H1 (cell line): ENCODE measurements at regions not wholly inside any gene's neighbourhood (a gene's known extent, or its start where the extent isn't known, plus 50 kb on each side); places are given as distances from the start of the nearest gene placed in this dataset.

Experiments
- KDM5A ChIP-seq: fragments of 200-600 bp; IDR thresholded peaks from 2 replicates; pipeline ENCODE4 v1.7.1; 2012; ENCODE audit warnings: mild to moderate bottlenecking, low read length, inconsistent platforms, mixed read lengths
- NRF1 ChIP-seq: IDR thresholded peaks from 2 replicates; pipeline ENCODE4 v1.6.1; 2011; ENCODE audit warnings: mild to moderate bottlenecking, low read depth, low read length, improper control_type of control experiment
- TAF1 ChIP-seq: IDR thresholded peaks from 2 replicates; pipeline ENCODE4 v1.6.1; 2011; ENCODE audit warnings: mild to moderate bottlenecking, low read depth, low read length
- USF2 ChIP-seq: IDR thresholded peaks from 2 replicates; pipeline ENCODE4 v1.6.1; 2011; ENCODE audit warnings: low read length, improper control_type of control experiment
- ZNF274 ChIP-seq: IDR thresholded peaks from 2 replicates; pipeline ENCODE4 v1.7.0; 2012; ENCODE audit warnings: low read length, borderline replicate concordance; ENCODE audit errors: extremely low read depth
- TF ChIP-seq, protein P1 (sequence below): fragments of 300-600 bp; sonication (generic); IDR thresholded peaks from 2 replicates; pipeline ENCODE4 v1.7.1; 2012; ENCODE audit warnings: low read length, moderate library complexity, mild to moderate bottlenecking, inconsistent platforms; ENCODE audit not compliant: insufficient replicate concordance

DNA sequence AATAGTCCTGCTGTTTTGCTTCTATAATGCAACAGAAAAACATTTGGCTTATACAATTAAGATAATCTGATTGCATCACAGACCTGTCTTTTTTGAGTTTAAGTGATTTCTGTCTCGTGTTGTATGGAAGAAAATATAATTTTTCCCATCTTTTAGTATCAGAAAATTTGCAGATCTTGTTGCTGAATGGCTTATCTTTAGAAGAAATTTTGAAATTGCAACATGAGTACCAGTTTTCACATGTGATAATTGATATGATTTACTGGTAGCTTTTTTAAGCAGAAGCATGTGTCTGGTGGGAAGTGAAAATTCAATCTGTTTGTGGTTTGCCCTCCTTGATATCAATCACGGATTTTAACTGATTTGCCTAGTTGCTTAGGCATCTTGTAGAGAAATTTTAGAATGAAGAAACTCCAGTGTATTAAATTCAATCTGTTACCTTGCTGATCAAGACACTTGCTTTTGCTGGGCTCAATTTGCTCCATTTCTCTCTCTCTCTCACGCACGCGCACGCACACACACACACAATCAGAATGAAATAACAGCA lies 89.8 kb upstream of the MYCBP2 start (continued):
- TF ChIP-seq, protein P1, sequence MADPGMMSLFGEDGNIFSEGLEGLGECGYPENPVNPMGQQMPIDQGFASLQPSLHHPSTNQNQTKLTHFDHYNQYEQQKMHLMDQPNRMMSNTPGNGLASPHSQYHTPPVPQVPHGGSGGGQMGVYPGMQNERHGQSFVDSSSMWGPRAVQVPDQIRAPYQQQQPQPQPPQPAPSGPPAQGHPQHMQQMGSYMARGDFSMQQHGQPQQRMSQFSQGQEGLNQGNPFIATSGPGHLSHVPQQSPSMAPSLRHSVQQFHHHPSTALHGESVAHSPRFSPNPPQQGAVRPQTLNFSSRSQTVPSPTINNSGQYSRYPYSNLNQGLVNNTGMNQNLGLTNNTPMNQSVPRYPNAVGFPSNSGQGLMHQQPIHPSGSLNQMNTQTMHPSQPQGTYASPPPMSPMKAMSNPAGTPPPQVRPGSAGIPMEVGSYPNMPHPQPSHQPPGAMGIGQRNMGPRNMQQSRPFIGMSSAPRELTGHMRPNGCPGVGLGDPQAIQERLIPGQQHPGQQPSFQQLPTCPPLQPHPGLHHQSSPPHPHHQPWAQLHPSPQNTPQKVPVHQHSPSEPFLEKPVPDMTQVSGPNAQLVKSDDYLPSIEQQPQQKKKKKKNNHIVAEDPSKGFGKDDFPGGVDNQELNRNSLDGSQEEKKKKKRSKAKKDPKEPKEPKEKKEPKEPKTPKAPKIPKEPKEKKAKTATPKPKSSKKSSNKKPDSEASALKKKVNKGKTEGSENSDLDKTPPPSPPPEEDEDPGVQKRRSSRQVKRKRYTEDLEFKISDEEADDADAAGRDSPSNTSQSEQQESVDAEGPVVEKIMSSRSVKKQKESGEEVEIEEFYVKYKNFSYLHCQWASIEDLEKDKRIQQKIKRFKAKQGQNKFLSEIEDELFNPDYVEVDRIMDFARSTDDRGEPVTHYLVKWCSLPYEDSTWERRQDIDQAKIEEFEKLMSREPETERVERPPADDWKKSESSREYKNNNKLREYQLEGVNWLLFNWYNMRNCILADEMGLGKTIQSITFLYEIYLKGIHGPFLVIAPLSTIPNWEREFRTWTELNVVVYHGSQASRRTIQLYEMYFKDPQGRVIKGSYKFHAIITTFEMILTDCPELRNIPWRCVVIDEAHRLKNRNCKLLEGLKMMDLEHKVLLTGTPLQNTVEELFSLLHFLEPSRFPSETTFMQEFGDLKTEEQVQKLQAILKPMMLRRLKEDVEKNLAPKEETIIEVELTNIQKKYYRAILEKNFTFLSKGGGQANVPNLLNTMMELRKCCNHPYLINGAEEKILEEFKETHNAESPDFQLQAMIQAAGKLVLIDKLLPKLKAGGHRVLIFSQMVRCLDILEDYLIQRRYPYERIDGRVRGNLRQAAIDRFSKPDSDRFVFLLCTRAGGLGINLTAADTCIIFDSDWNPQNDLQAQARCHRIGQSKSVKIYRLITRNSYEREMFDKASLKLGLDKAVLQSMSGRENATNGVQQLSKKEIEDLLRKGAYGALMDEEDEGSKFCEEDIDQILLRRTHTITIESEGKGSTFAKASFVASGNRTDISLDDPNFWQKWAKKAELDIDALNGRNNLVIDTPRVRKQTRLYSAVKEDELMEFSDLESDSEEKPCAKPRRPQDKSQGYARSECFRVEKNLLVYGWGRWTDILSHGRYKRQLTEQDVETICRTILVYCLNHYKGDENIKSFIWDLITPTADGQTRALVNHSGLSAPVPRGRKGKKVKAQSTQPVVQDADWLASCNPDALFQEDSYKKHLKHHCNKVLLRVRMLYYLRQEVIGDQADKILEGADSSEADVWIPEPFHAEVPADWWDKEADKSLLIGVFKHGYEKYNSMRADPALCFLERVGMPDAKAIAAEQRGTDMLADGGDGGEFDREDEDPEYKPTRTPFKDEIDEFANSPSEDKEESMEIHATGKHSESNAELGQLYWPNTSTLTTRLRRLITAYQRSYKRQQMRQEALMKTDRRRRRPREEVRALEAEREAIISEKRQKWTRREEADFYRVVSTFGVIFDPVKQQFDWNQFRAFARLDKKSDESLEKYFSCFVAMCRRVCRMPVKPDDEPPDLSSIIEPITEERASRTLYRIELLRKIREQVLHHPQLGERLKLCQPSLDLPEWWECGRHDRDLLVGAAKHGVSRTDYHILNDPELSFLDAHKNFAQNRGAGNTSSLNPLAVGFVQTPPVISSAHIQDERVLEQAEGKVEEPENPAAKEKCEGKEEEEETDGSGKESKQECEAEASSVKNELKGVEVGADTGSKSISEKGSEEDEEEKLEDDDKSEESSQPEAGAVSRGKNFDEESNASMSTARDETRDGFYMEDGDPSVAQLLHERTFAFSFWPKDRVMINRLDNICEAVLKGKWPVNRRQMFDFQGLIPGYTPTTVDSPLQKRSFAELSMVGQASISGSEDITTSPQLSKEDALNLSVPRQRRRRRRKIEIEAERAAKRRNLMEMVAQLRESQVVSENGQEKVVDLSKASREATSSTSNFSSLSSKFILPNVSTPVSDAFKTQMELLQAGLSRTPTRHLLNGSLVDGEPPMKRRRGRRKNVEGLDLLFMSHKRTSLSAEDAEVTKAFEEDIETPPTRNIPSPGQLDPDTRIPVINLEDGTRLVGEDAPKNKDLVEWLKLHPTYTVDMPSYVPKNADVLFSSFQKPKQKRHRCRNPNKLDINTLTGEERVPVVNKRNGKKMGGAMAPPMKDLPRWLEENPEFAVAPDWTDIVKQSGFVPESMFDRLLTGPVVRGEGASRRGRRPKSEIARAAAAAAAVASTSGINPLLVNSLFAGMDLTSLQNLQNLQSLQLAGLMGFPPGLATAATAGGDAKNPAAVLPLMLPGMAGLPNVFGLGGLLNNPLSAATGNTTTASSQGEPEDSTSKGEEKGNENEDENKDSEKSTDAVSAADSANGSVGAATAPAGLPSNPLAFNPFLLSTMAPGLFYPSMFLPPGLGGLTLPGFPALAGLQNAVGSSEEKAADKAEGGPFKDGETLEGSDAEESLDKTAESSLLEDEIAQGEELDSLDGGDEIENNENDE = no peak
- TF ChIP-seq USF2 (no peak), TAF1 (no peak), ZNF274 (no peak), NRF1 (no peak), KDM5A (no peak)
- TF ChIP-seq, all 59 proteins: peak for 0
